Hepatocyte (in vitro differentiated cells): ENCODE measurements at regions not wholly inside any gene's neighbourhood (a gene's known extent, or its start where the extent isn't known, plus 50 kb on each side); places are given as distances from the start of the nearest gene placed in this dataset.

Experiments
- EZH2 ChIP-seq: fragments of 200-600 bp; sonication (generic); IDR thresholded peaks from 2 replicates; pipeline ENCODE4 v1.6.1; 2016; ENCODE audit warnings: antibody characterized with exemption, mild to moderate bottlenecking, borderline replicate concordance
- EZH2phosphoT487 ChIP-seq: fragments of 200-600 bp; sonication (generic); IDR thresholded peaks from one replicate; pipeline ENCODE4 v1.6.1; 2018; ENCODE audit warnings: antibody characterized with exemption, mild to moderate bottlenecking, low read depth, moderate library complexity; ENCODE audit not compliant: unreplicated experiment, severe bottlenecking
- TF ChIP-seq, protein P1 (sequence below): fragments of 200-600 bp; sonication (generic); IDR thresholded peaks from 2 replicates; pipeline ENCODE4 v1.5.1; 2016; ENCODE audit warnings: antibody characterized with exemption, mild to moderate bottlenecking; ENCODE audit not compliant: poor library complexity

GRCh38 chr5:28862137-28862859, 1823.9 kb upstream of the CDH9 start:
- TF ChIP-seq, protein P1, sequence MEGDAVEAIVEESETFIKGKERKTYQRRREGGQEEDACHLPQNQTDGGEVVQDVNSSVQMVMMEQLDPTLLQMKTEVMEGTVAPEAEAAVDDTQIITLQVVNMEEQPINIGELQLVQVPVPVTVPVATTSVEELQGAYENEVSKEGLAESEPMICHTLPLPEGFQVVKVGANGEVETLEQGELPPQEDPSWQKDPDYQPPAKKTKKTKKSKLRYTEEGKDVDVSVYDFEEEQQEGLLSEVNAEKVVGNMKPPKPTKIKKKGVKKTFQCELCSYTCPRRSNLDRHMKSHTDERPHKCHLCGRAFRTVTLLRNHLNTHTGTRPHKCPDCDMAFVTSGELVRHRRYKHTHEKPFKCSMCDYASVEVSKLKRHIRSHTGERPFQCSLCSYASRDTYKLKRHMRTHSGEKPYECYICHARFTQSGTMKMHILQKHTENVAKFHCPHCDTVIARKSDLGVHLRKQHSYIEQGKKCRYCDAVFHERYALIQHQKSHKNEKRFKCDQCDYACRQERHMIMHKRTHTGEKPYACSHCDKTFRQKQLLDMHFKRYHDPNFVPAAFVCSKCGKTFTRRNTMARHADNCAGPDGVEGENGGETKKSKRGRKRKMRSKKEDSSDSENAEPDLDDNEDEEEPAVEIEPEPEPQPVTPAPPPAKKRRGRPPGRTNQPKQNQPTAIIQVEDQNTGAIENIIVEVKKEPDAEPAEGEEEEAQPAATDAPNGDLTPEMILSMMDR: no peak
- TF ChIP-seq EZH2 (no peak), EZH2phosphoT487 (no peak)
